ENCODE measurements at regions not wholly inside any gene's neighbourhood (a gene's known extent, or its start where the extent isn't known, plus 50 kb on each side); places are given as distances from the start of the nearest gene placed in this dataset.
"Not testable (repeated sequence)": the region's sequence is repeated elsewhere in the genome, so short reads cannot be mapped to it uniquely, and the experiment has no call there.

- POLR2A ChIA-PET; DNase-seq (ENCODE audit: extremely low spot score); CTCF ChIA-PET: not testable (repeated sequence)
Measured at GRCh38 chr4:3926969-3927755, 161.0 kb downstream of the ADRA2C start.

- CTCF ChIA-PET; DNase-seq (ENCODE audit: extremely low spot score); POLR2A ChIA-PET: not testable (repeated sequence)
Measured at GRCh38 chr4:3929431-3929830, 163.2 kb downstream of the ADRA2C start.

GRCh38 chr4:3932734-3933133 lies 166.5 kb downstream of the ADRA2C start:
- DNase-seq (ENCODE audit: extremely low spot score); POLR2A ChIA-PET; CTCF ChIA-PET: not testable (repeated sequence)

GRCh38 chr4:3935406-3935805 lies 169.2 kb downstream of the ADRA2C start:
- CTCF ChIA-PET; DNase-seq (ENCODE audit: extremely low spot score); POLR2A ChIA-PET: not testable (repeated sequence)

GRCh38 chr4:3936184-3936583 lies 170.0 kb downstream of the ADRA2C start:
- POLR2A ChIA-PET, result no interaction called here
- CTCF ChIA-PET, result no interaction called here
- no peak for DNase-seq (ENCODE audit: extremely low spot score)
- TF ChIP-seq FOXM1 (IDR thresholded peaks at IDR 0.05; ENCODE audit: borderline replicate concordance) (no peak), FOXK2 (IDR thresholded peaks at IDR 0.05) (no peak), CTBP1 (IDR thresholded peaks at IDR 0.05; ENCODE audit: borderline replicate concordance) (no peak), ARNT (IDR thresholded peaks at IDR 0.05) (no peak), LEF1 (IDR thresholded peaks at IDR 0.05; ENCODE audit: borderline replicate concordance) (no peak), SUZ12 (IDR thresholded peaks at IDR 0.05) (no peak), PKNOX1 (IDR thresholded peaks at IDR 0.05) (no peak), HDGF (IDR thresholded peaks at IDR 0.05; ENCODE audit: borderline replicate concordance) (no peak), TARDBP (IDR thresholded peaks at IDR 0.05) (no peak)

- DNase-seq (ENCODE audit: extremely low spot score); POLR2A ChIA-PET; CTCF ChIA-PET: not testable (repeated sequence)
Measured at GRCh38 chr4:3937849-3938562, 171.8 kb downstream of the ADRA2C start.

- CTCF ChIA-PET; DNase-seq (ENCODE audit: extremely low spot score); POLR2A ChIA-PET: not testable (repeated sequence)
Measured at GRCh38 chr4:3938676-3939075, 172.5 kb downstream of the ADRA2C start.

- POLR2A ChIA-PET; CTCF ChIA-PET; DNase-seq (ENCODE audit: extremely low spot score): not testable (repeated sequence)
Measured at GRCh38 chr4:3939954-3940591, 173.9 kb downstream of the ADRA2C start.

GRCh38 chr4:3941735-3942522 lies 175.7 kb downstream of the ADRA2C start:
- CTCF ChIA-PET, result interaction anchor here (0.8 to 1.0 kb wide), 2 partner anchors 11 to 177 kb away, joined by 3 read pairs; no protein-coding TSS in a partner anchor
- DNase-seq (ENCODE audit: extremely low spot score); POLR2A ChIA-PET: not testable (repeated sequence)

GRCh38 chr4:3942569-3942971 lies 176.4 kb downstream of the ADRA2C start:
- CTCF ChIA-PET, result interaction anchor here (0.6 to 1.0 kb wide), 2 partner anchors 10 to 62 kb away, joined by 3 read pairs; no protein-coding TSS in a partner anchor
- POLR2A ChIA-PET, result not testable (repeated sequence)
- peak; percentile 19 for DNase-seq (ENCODE audit: extremely low spot score)

- DNase-seq (ENCODE audit: extremely low spot score); POLR2A ChIA-PET: not testable (repeated sequence)
- CTCF ChIA-PET, result interaction anchor here (0.6 to 1.0 kb wide), 2 partner anchors 10 to 63 kb away, joined by 3 read pairs; no protein-coding TSS in a partner anchor
Measured at GRCh38 chr4:3943051-3943450, 176.9 kb downstream of the ADRA2C start.
